ENCODE measurements at regions not wholly inside any gene's neighbourhood (a gene's known extent, or its start where the extent isn't known, plus 50 kb on each side); places are given as distances from the start of the nearest gene placed in this dataset.

GRCh38 chr4:3714642-3715001, 51.6 kb upstream of the ADRA2C start (continued):
- TF ChIP-seq RBAK (CRISPR knock-in tag; IDR thresholded peaks at IDR 0.05) (no peak), FOXP1 (IDR thresholded peaks at IDR 0.05) (0 out of 2 replicates have a peak, but pooled peaks have one; percentile 45), FOXP1 (CRISPR knock-in tag; IDR thresholded peaks at IDR 0.05) (no peak), HOXA5 (CRISPR knock-in tag; IDR thresholded peaks at IDR 0.05) (no peak)

- H3K4me3 ChIP-seq (replicated peaks in 1 of 3; ENCODE audit: insufficient read depth in 1 of 3, low read depth in 2 of 3, low read length in 3 of 3): no peak overlapping the region
- in situ Hi-C loops (cut with HindIII; ENCODE audit: extremely low pct_ligation_motif_present, low pct_unique_long_range_greater_than_20kb): no loop called here
- WGBS (ENCODE audit: low lambda C conversion rate): 43% methylated on average over 9 of the region's 13 CpGs
- H3K27me3 ChIP-seq (ENCODE audit: control insufficient read depth in 1 of 2, insufficient read depth in 2 of 2, low read length in 2 of 2): peaks cover 8 to 66% of the 10 kb centered on the region in 2 experiments; a peak in 4 of 5 replicates
- peaks cover 15% of the 10 kb centered on the region; the same call in 1 of the 2 replicates for H3K4me1 ChIP-seq (ENCODE audit: insufficient read depth, low read length)
- BruUV-seq (replicated peaks): no TSS peak
- intact Hi-C loops (cut with micrococcal nuclease; ENCODE audit: unreplicated experiment): no loop called here
- no peaks in the 10 kb centered on the region for H3K79me2 ChIP-seq (ENCODE audit: insufficient read depth, low read length)
- POLR2A ChIA-PET: no interaction called here
- no peak overlapping the region for H2AFZ ChIP-seq (ENCODE audit: low read length)
- FAIRE-seq: no peak
- H3K9ac ChIP-seq (ENCODE audit: insufficient read depth, low read depth, low read length): no peak overlapping the region
- H3K4me2 ChIP-seq (ENCODE audit: low read depth, low read length): no peak overlapping the region
- no peak for TF ChIP-seq ZNF256 (CRISPR knock-in tag; conservative IDR thresholded peaks at IDR 0.05)
- TF ChIP-seq MNT (IDR thresholded peaks at IDR 0.05): peak; percentile 90
- 0 out of 2 replicates have a peak, but pooled peaks have one; percentile 48 for TF ChIP-seq NONO (IDR thresholded peaks at IDR 0.05)
- no peak for TF ChIP-seq NONO (CRISPR knock-in tag; conservative IDR thresholded peaks at IDR 0.05)
- no peak for TF ChIP-seq RBM22 (optimal IDR thresholded peaks at IDR 0.05; ENCODE audit: low read length)
- 0 out of 2 replicates have a peak, but pooled peaks have one; percentile 1 for TF ChIP-seq ATF7 (IDR thresholded peaks at IDR 0.05)
- TF ChIP-seq ATF7 (CRISPR knock-in tag; IDR thresholded peaks at IDR 0.05): no peak
- DNase-seq (ENCODE audit: low spot score): no peak
- ATAC-seq: no peak
- CTCF ChIA-PET (ENCODE audit: low intra/inter-chr PET ratio, low total read pairs): no interaction called here
- H3K36me3 ChIP-seq (replicated peaks in 1 of 2; ENCODE audit: control insufficient read depth in 1 of 2, insufficient read depth in 2 of 2, low read length in 2 of 2): no peaks in the 10 kb centered on the region
- H3K9me3 ChIP-seq (ENCODE audit: low read length): peaks cover 13% of the 10 kb centered on the region
- H3K27ac ChIP-seq (ENCODE audit: extremely low read length, insufficient read depth, low read length): no peak overlapping the region
- no peaks in the 10 kb centered on the region for H4K20me1 ChIP-seq (ENCODE audit: insufficient read depth, low read length)
Measured at GRCh38 chr4:3713817-3714641, 52.2 kb upstream of the ADRA2C start.
